ENCODE measurements at regions not wholly inside any gene's neighbourhood (a gene's known extent, or its start where the extent isn't known, plus 50 kb on each side); places are given as distances from the start of the nearest gene placed in this dataset.

- Histone ChIP-seq H3K36me3 (ENCODE audit: insufficient read depth, low read length) (no peaks in the 10 kb centered on the region), H3K79me2 (ENCODE audit: insufficient read depth, low read length) (no peaks in the 10 kb centered on the region), H3K27ac (ENCODE audit: low read depth, low read length) (no peak overlapping the region), H3K9me3 (ENCODE audit: low read depth, low read length) (no peaks in the 10 kb centered on the region), H3K27me3 (ENCODE audit: insufficient read depth, low read length) (no peaks in the 10 kb centered on the region), H4K20me1 (ENCODE audit: insufficient read depth, low read length) (no peaks in the 10 kb centered on the region), H2AFZ (ENCODE audit: low read length) (no peak overlapping the region), H3K4me2 (ENCODE audit: insufficient read depth, low read length) (no peak overlapping the region), H3K4me1 (ENCODE audit: insufficient read depth, low read length) (no peaks in the 10 kb centered on the region), H3K4me3 (ENCODE audit: insufficient read depth, low read length) (no peak overlapping the region)
- no peak for DNase-seq (ENCODE audit: insufficient read length, low spot score, missing footprints)
- no peak for TF ChIP-seq CTCF (IDR thresholded peaks at IDR 0.05; ENCODE audit: extremely low read depth, low read depth, low read length)
Measured at GRCh38 chrX:137401092-137401491, 164.8 kb upstream of the ZIC3 start.

GRCh38 chrX:137387646-137388045 is 178.3 kb upstream of the ZIC3 start:
- no peak overlapping the region for H2AFZ ChIP-seq (ENCODE audit: low read length)
- TF ChIP-seq CTCF (IDR thresholded peaks at IDR 0.05; ENCODE audit: extremely low read depth, low read depth, low read length) = no peak
- H3K27me3 ChIP-seq (ENCODE audit: insufficient read depth, low read length) = no peaks in the 10 kb centered on the region
- no peaks in the 10 kb centered on the region for H3K79me2 ChIP-seq (ENCODE audit: insufficient read depth, low read length)
- no peak overlapping the region for H3K4me3 ChIP-seq (ENCODE audit: insufficient read depth, low read length)
- no peaks in the 10 kb centered on the region for H3K36me3 ChIP-seq (ENCODE audit: insufficient read depth, low read length)
- no peaks in the 10 kb centered on the region for H4K20me1 ChIP-seq (ENCODE audit: insufficient read depth, low read length)
- no peak overlapping the region for H3K27ac ChIP-seq (ENCODE audit: low read depth, low read length)
- no peak for DNase-seq (ENCODE audit: insufficient read length, low spot score, missing footprints)
- H3K4me1 ChIP-seq (ENCODE audit: insufficient read depth, low read length) = no peaks in the 10 kb centered on the region
- H3K9me3 ChIP-seq (ENCODE audit: low read depth, low read length) = no peaks in the 10 kb centered on the region
- H3K4me2 ChIP-seq (ENCODE audit: insufficient read depth, low read length) = no peak overlapping the region

- Histone ChIP-seq H3K4me2 (ENCODE audit: insufficient read depth, low read length) (no peak overlapping the region), H3K27ac (ENCODE audit: low read depth, low read length) (no peak overlapping the region), H2AFZ (ENCODE audit: low read length) (no peak overlapping the region), H3K27me3 (ENCODE audit: insufficient read depth, low read length) (no peaks in the 10 kb centered on the region), H3K79me2 (ENCODE audit: insufficient read depth, low read length) (no peaks in the 10 kb centered on the region), H3K36me3 (ENCODE audit: insufficient read depth, low read length) (no peaks in the 10 kb centered on the region), H3K4me3 (ENCODE audit: insufficient read depth, low read length) (no peak overlapping the region), H4K20me1 (ENCODE audit: insufficient read depth, low read length) (no peaks in the 10 kb centered on the region), H3K4me1 (ENCODE audit: insufficient read depth, low read length) (no peaks in the 10 kb centered on the region), H3K9me3 (ENCODE audit: low read depth, low read length) (no peaks in the 10 kb centered on the region)
- TF ChIP-seq CTCF (IDR thresholded peaks at IDR 0.05; ENCODE audit: extremely low read depth, low read depth, low read length) = no peak
- no peak for DNase-seq (ENCODE audit: insufficient read length, low spot score, missing footprints)
Measured at GRCh38 chrX:137366018-137366633, 199.8 kb upstream of the ZIC3 start.

GRCh38 chrX:137363559-137363958 is 202.4 kb upstream of the ZIC3 start:
- no peak for TF ChIP-seq CTCF (IDR thresholded peaks at IDR 0.05; ENCODE audit: extremely low read depth, low read depth, low read length)
- no peaks in the 10 kb centered on the region for H3K4me1 ChIP-seq (ENCODE audit: insufficient read depth, low read length)
- H3K79me2 ChIP-seq (ENCODE audit: insufficient read depth, low read length) = no peaks in the 10 kb centered on the region
- no peak overlapping the region for H3K4me2 ChIP-seq (ENCODE audit: insufficient read depth, low read length)
- no peak overlapping the region for H3K27ac ChIP-seq (ENCODE audit: low read depth, low read length)
- H2AFZ ChIP-seq (ENCODE audit: low read length) = no peak overlapping the region
- no peaks in the 10 kb centered on the region for H4K20me1 ChIP-seq (ENCODE audit: insufficient read depth, low read length)
- DNase-seq (ENCODE audit: insufficient read length, low spot score, missing footprints) = no peak
- H3K9me3 ChIP-seq (ENCODE audit: low read depth, low read length) = no peaks in the 10 kb centered on the region
- no peak overlapping the region for H3K4me3 ChIP-seq (ENCODE audit: insufficient read depth, low read length)
- H3K27me3 ChIP-seq (ENCODE audit: insufficient read depth, low read length) = no peaks in the 10 kb centered on the region
- no peaks in the 10 kb centered on the region for H3K36me3 ChIP-seq (ENCODE audit: insufficient read depth, low read length)

All from osteoblast (primary cell).